ENCODE measurements at regions not wholly inside any gene's neighbourhood (a gene's known extent, or its start where the extent isn't known, plus 50 kb on each side); places are given as distances from the start of the nearest gene placed in this dataset.

DNA sequence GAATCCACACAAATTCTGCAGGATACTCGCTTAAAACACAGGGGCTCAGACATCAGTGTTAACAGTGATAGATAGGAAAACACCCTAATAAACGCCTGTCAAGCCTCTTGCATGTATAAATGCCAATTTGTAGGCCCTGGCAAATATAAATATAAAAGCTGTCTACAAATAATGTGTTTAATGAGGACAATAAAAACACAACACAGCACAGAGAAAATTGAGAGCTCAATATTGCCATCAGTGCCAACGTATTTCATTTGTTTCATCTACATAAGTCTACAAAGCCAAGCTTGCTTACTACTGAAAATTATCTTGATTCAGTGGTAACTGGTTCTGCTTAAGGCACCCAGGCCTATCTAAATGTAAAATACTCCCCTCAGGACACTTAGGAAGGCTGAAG lies 1387.0 kb upstream of the TENM4 start:
- no peak for DNase-seq

DNA sequence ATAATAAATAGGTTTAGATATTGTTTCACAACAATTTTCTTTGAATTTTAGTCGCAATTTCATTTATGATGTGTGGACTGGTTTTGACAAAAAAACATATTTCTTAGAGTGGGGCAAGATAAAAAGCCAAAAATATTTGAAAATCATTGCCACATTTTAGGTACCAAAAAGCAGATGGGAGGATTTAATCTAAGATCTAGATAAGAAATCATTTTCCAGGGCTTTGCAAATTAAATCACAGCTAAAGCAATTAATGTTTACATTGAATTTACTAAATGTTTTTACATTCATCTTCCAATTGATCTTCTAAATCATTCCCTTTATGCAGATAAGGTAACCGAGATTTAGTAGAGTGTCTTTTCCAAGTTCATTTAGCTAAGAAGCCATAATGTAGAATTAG lies 1386.0 kb upstream of the TENM4 start:
- no peak for DNase-seq

GRCh38 chr11:80822308-80822707 lies 1381.5 kb upstream of the TENM4 start:
- DNase-seq = no peak

DNA sequence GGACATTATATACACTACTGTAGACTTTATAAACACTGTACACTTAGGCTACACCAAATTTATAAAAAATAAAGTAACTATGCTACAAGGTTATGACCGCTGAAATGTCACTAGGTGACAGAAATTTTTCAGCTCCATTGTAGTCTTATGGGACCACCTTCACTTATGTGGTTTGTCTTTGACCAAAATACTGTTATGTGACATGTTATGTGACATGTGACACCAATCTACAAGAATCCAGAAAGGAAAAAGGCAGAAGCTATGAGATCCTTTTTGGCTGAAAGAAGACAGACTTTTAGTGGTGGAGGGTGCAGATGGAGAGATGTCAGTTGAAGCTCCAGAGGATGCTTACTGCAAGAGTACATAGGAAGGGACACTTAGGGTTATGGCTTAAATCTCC lies 1378.4 kb upstream of the TENM4 start:
- no peak for DNase-seq

DNA sequence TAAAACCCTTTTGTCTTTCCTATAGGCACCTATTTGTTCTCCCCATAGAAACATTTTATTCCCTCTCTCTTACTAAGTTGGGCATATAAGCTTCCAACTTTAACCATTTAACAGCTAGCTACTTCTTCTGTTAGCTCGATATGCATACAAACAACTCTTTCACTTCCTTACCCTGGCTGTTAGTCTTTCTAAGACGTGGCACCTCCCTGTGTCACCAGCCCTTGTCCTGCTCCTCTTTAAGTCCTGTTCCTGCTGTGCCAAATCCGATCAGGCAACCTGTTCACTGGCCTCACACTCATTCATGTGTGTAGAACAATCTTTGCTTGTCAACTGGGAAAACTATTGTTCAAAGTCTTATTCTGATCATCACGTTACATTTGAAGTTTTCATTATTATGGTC lies 1376.1 kb upstream of the TENM4 start:
- no peak for DNase-seq

DNA sequence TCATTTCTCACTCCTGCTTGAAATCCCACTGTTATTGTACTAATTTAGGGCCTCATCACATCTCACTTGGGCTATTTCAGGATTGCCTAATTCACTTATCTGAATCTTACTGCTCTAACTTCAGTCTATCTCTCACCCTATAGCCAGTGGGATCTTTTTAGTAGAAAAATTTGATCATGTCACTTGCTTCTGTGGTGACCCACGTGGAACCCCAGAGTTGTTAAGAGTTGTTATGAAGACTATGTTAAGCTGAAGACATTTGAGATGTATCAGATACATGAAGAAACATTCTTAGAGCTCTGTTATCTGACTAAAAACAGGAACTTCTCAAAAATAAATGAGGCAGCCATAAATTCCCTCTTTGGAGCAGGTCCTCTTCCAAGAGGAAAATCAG lies 1375.6 kb upstream of the TENM4 start:
- DNase-seq = no peak

DNA sequence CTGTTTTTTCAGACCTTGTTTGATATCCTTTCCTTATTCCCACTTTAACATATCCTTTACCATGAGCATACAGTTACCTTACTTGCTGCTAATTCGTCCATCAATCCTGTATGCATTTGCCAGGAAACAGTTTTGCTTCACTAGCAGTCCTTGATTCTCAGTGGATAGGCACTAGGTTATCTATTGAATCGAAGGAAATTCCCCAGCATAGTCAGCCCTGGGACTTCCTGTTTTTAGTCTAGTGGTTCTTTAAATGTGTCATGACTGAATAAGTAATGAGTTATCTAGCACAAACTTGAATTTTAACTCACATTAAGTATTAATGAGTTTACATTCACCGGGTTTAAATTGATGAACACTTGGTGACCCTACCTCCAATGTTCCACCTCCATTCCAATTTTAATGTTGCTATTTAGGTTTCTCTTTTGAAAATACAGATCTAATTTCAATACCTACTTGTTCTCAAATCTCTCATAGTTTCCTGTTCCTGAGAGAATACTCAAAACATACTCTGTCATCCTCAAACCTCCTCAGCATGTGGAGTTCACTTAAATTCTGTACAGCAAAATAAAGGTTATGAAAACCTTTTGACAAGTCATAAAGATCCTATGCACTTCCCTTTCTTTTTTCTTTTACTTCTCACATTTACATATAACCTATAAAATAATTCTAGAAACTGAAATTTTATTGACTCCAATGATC lies 1375.1 kb upstream of the TENM4 start:
- no peak for DNase-seq

DNA sequence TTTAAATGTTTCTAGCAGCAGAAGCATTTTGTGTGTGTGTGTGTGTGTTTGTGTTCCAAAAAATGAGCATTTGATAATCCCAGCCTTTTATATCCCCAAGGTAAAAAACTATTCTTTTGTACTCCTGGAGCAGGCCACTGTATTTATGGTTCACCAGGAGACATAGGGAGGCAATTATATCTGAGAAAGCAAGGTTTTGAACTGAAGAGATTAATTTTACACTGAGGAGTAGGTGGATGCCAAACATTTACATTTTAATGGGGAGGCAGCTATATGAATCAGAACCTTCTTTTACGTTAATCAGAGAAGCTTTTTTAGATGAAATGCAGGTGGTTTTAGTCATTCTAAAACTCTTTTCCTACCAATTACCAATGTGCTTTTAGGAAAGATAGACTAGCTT lies 1374.0 kb upstream of the TENM4 start:
- no peak for DNase-seq

DNA sequence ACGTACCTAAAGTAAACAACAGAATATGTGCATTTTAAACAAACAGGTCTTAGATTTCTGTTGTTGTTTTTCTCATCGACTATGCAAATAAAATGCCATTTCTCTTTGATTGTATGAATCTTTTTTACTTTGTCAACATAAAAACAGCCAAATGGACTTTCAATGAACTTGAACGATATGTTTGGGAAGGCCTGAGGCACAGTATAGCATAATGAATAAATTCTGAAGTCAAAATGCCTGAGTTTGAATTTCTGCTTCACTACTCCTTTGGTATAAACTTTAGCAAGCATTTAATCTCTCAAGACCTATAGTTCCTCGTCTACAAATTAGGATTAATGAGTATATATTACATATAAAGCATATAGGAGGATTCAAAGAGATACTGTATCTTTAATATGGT lies 1369.9 kb upstream of the TENM4 start:
- no peak for DNase-seq

DNA sequence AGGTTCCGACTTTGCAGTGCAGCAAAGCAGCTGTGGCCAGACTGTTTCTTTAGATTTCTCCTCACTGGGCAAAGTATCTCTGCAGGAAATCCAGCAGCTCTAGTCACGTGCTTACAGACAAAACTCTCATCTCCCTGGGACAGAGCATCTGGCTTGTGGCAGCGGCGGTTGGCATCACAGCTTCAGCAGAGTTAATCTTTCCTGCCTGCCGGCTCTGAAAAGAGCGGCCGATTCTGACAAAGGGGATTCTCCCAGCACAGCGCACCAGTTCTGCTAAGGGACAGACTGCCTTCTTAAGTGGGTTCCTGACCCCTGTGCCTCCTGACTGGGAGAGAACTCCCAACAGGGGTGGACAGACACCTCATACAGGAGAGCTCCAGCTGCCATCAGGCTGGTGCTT lies 1357.3 kb upstream of the TENM4 start:
- DNase-seq = no peak

GRCh38 chr11:80783561-80783960 lies 1342.7 kb upstream of the TENM4 start:
- no peak for DNase-seq

GRCh38 chr11:80782135-80782885 lies 1341.5 kb upstream of the TENM4 start:
- DNase-seq = no peak

GRCh38 chr11:80779905-80780605 lies 1339.2 kb upstream of the TENM4 start:
- DNase-seq = no peak

GRCh38 chr11:80778941-80779340 lies 1338.1 kb upstream of the TENM4 start:
- DNase-seq = no peak

GRCh38 chr11:80778432-80778831 lies 1337.6 kb upstream of the TENM4 start:
- no peak for DNase-seq

- no peak for DNase-seq
Observed at GRCh38 chr11:80773919-80774318, 1333.1 kb upstream of the TENM4 start.

DNA sequence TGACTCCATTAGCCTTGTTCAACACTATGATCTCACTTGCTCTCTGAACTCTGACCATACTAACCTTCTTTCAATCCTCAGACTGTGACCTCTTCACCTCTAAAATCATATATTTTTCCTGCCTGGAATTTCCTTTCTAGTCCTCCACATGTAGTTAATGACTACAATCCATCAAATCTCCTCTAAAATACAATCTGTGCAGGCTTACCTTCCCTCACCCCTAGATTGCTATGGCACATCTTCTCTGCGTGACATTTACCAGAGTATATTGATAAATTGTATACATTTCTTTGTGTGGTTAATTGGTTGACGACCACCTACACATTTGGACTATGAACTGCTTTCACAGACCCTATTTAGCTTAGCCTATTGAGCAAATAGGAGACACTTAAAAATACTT lies 1330.2 kb upstream of the TENM4 start:
- no peak for DNase-seq

- DNase-seq = no peak
Observed at GRCh38 chr11:80758787-80759186, 1318.0 kb upstream of the TENM4 start.

- no peak for DNase-seq
Observed at GRCh38 chr11:80748207-80748925, 1307.5 kb upstream of the TENM4 start.

DNA sequence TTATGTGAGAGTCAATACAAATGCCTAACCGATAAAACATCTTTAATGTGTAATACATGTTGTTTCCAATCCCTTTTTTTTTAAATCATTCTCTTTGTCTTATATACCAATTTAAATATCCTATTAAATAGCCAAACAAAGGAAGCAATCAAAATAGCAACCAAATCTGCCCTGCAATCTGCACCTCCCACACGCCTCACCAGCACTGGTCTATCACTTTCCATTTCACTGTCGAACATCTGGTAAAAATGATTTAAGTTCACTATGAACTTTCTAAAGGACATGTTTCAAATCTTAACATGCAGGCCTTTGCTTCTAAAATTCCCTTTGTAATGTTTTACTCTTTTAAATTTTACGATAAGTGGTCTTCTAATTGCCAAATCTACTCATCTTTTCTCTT lies 1305.5 kb upstream of the TENM4 start:
- DNase-seq = no peak

- no peak for DNase-seq
Observed at GRCh38 chr11:80745416-80745815, 1304.6 kb upstream of the TENM4 start.

- no peak for DNase-seq
Observed at GRCh38 chr11:80733790-80734189, 1293.0 kb upstream of the TENM4 start.

- no peak for DNase-seq
Observed at GRCh38 chr11:80733361-80733760, 1292.5 kb upstream of the TENM4 start.
